Tibial nerve (tissue), 4 donors: ENCODE measurements at regions not wholly inside any gene's neighbourhood (a gene's known extent, or its start where the extent isn't known, plus 50 kb on each side); places are given as distances from the start of the nearest gene placed in this dataset.

Experiments used
- DNase-seq, 2 donors: peaks; one replicate each; pipeline ENCODE4 v3.0.0-alpha.2; 2019; ENCODE audit warnings: low spot score in 2 of 2
- H3K27ac ChIP-seq, 4 donors: fragments of 200-600 bp; sonication (generic) in 3 of 4; one replicate each; pipeline ENCODE4 v1.5.1; 2017 to 2019; ENCODE audit warnings: mild to moderate bottlenecking in 1 of 4
- H3K27me3 ChIP-seq, 2 donors: fragments of 200-600 bp; sonication (generic) in 1 of 2; one replicate each; pipeline versions ENCODE4 v1.5.1 to v1.6.0; 2017 to 2019
- H3K36me3 ChIP-seq, 3 donors: fragments of 200-600 bp; sonication (generic); one replicate each; pipeline ENCODE4 v1.5.1; 2018 to 2019
- H3K4me1 ChIP-seq, 4 donors: fragments of 200-600 bp; sonication (generic) in 3 of 4; one replicate each; pipeline ENCODE4 v1.5.1; 2017 to 2019
- H3K4me3 ChIP-seq, 4 donors: fragments of 200-600 bp; sonication (generic) in 3 of 4; one replicate each; pipeline ENCODE4 v1.5.1; 2017 to 2019; ENCODE audit warnings: mild to moderate bottlenecking in 1 of 4, moderate library complexity in 1 of 4
- H3K9me3 ChIP-seq, 4 donors: fragments of 200-600 bp; sonication (generic) in 3 of 4; one replicate each; pipeline ENCODE4 v1.5.1; 2017 to 2019
- CTCF ChIP-seq, 5 experiments: fragments of 200-600 bp in 3 of 5; fragments of 450-650 bp in 2 of 5; sonication (generic) in 3 of 5; IDR thresholded peaks; one replicate each; pipeline ENCODE4 v1.5.1; 2016 to 2019; ENCODE audit warnings: antibody characterized with exemption in 5 of 5, mild to moderate bottlenecking in 3 of 5, moderate library complexity in 2 of 5
- EP300 ChIP-seq, 2 donors: sonication (generic); formaldehyde crosslinking; IDR thresholded peaks; one replicate each; pipeline ENCODE4 v1.6.1; 2017; ENCODE audit warnings: antibody characterized with exemption in 2 of 2, mild to moderate bottlenecking in 1 of 2
- POLR2A ChIP-seq, 2 donors: fragments of 450-650 bp; IDR thresholded peaks; one replicate each; pipeline ENCODE4 v1.6.1; 2017; ENCODE audit warnings: antibody characterized with exemption in 2 of 2, mild to moderate bottlenecking in 2 of 2, moderate library complexity in 2 of 2
- WGBS, 2 donors: methylation state at CpG; one replicate each; pipeline ENCODE4 v1.1.5; 2018; 5-methylcytosine and 5-hydroxymethylcytosine counted together

GRCh38 chr1:83508485-83509151 lies 490.3 kb downstream of the TTLL7 start:
- WGBS, 2 donors: 33 to 36% methylated on average over 3 of the region's 3 CpGs
- Histone ChIP-seq H3K27me3 (no peaks in the 10 kb centered on the region), H3K9me3 (no peaks in the 10 kb centered on the region), H3K4me1 (peaks cover 0 to 24% (median 0%) of the 10 kb centered on the region in 4 donors), H3K4me3 (no peak overlapping the region), H3K27ac (peak overlapping the region in 1 of 4 donors; percentile 54), H3K36me3 (no peaks in the 10 kb centered on the region)
- peak in 1 of 2 donors; percentile 43 for DNase-seq
- TF ChIP-seq POLR2A (IDR thresholded peaks at IDR 0.05) (no peak), CTCF (IDR thresholded peaks at IDR 0.05) (no peak), EP300 (IDR thresholded peaks at IDR 0.05) (peak in 1 of 2 donors; percentile 55)

- Histone ChIP-seq H3K4me1 (peaks cover 0 to 31% (median 0%) of the 10 kb centered on the region in 4 donors), H3K9me3 (no peaks in the 10 kb centered on the region), H3K4me3 (no peak overlapping the region), H3K27me3 (no peaks in the 10 kb centered on the region), H3K27ac (no peak overlapping the region), H3K36me3 (no peaks in the 10 kb centered on the region)
- no peak for DNase-seq
- TF ChIP-seq POLR2A (IDR thresholded peaks at IDR 0.05) (no peak), EP300 (IDR thresholded peaks at IDR 0.05) (no peak), CTCF (IDR thresholded peaks at IDR 0.05) (no peak)
- 87 to 95% methylated on average over 1 of the region's 1 CpG for WGBS, 2 donors
Measured at GRCh38 chr1:83505148-83505547, 493.8 kb downstream of the TTLL7 start.

GRCh38 chr1:83503153-83503552 lies 495.8 kb downstream of the TTLL7 start:
- TF ChIP-seq CTCF (IDR thresholded peaks at IDR 0.05) (no peak), EP300 (IDR thresholded peaks at IDR 0.05) (no peak), POLR2A (IDR thresholded peaks at IDR 0.05) (no peak)
- no peak overlapping the region for H3K27ac ChIP-seq
- WGBS, 2 donors: 75 to 78% methylated on average over 3 of the region's 3 CpGs

GRCh38 chr1:83500987-83501591 lies 497.8 kb downstream of the TTLL7 start:
- H3K9me3 ChIP-seq: no peaks in the 10 kb centered on the region
- peaks cover 0 to 13% (median 0%) of the 10 kb centered on the region in 4 donors for H3K4me1 ChIP-seq
- no peak overlapping the region for H3K27ac ChIP-seq
- no peaks in the 10 kb centered on the region for H3K27me3 ChIP-seq
- no peak for DNase-seq
- WGBS, 2 donors: 75 to 82% methylated on average over 1 of the region's 1 CpG
- no peak overlapping the region for H3K4me3 ChIP-seq
- H3K36me3 ChIP-seq: no peaks in the 10 kb centered on the region
- no peak for TF ChIP-seq POLR2A (IDR thresholded peaks at IDR 0.05)
- no peak for TF ChIP-seq EP300 (IDR thresholded peaks at IDR 0.05)
- no peak for TF ChIP-seq CTCF (IDR thresholded peaks at IDR 0.05)

More at GRCh38 chr1:83503153-83503552, 495.8 kb downstream of the TTLL7 start:
- Histone ChIP-seq H3K4me1 (peaks cover 0 to 20% (median 0%) of the 10 kb centered on the region in 4 donors), H3K4me3 (no peak overlapping the region), H3K36me3 (no peaks in the 10 kb centered on the region), H3K9me3 (no peaks in the 10 kb centered on the region), H3K27me3 (no peaks in the 10 kb centered on the region)
- DNase-seq: no peak

GRCh38 chr1:83500531-83500930 lies 498.4 kb downstream of the TTLL7 start:
- Histone ChIP-seq H3K27ac (no peak overlapping the region), H3K27me3 (no peaks in the 10 kb centered on the region), H3K36me3 (no peaks in the 10 kb centered on the region), H3K4me1 (peaks cover 0 to 13% (median 0%) of the 10 kb centered on the region in 4 donors), H3K4me3 (no peak overlapping the region), H3K9me3 (no peaks in the 10 kb centered on the region)
- no peak for DNase-seq
- TF ChIP-seq CTCF (IDR thresholded peaks at IDR 0.05) (no peak), EP300 (IDR thresholded peaks at IDR 0.05) (no peak), POLR2A (IDR thresholded peaks at IDR 0.05) (no peak)
- 84 to 91% methylated on average over 1 of the region's 1 CpG for WGBS, 2 donors
